H9 (cell line): ENCODE measurements at regions not wholly inside any gene's neighbourhood (a gene's known extent, or its start where the extent isn't known, plus 50 kb on each side); places are given as distances from the start of the nearest gene placed in this dataset.

Source experiments
- DNase-seq: peaks from one replicate; pipeline ENCODE4 v3.0.0-alpha.2; 2017
- H2AFZ ChIP-seq: one replicate; pipeline ENCODE4 v1.6.1; 2013; ENCODE audit warnings: mild to moderate bottlenecking, low read length, control low read depth, moderate library complexity
- H2AK5ac ChIP-seq: 2 replicates; pipeline ENCODE4 v1.6.1; 2013; ENCODE audit warnings: low read length, control low read depth, mixed read lengths; ENCODE audit not compliant: insufficient read length
- H2BK120ac ChIP-seq: one replicate; pipeline ENCODE4 v1.6.1; 2013; ENCODE audit warnings: low read depth, mild to moderate bottlenecking, low read length, control low read depth, inconsistent platforms; ENCODE audit not compliant: poor library complexity, severe bottlenecking
- H2BK12ac ChIP-seq: 2 replicates; pipeline ENCODE4 v1.6.1; 2013; ENCODE audit warnings: low read length, control low read depth, mixed read lengths, low read depth; ENCODE audit not compliant: insufficient read length
- H2BK15ac ChIP-seq: 2 replicates; pipeline ENCODE4 v1.6.1; 2013; ENCODE audit warnings: low read depth, low read length, control low read depth
- H2BK20ac ChIP-seq: one replicate; pipeline ENCODE4 v1.6.1; 2013; ENCODE audit warnings: low read depth, mild to moderate bottlenecking, low read length, control low read depth, inconsistent platforms; ENCODE audit not compliant: poor library complexity, severe bottlenecking
- H2BK5ac ChIP-seq: 2 replicates; pipeline ENCODE4 v1.6.1; 2013; ENCODE audit warnings: low read length, control low read depth, mixed read lengths; ENCODE audit not compliant: insufficient read length
- H3K14ac ChIP-seq: 2 replicates; pipeline ENCODE4 v1.6.1; 2013; ENCODE audit warnings: low read length, control low read depth; ENCODE audit not compliant: insufficient read depth
- H3K18ac ChIP-seq: 2 replicates; pipeline ENCODE4 v1.6.1; 2013; ENCODE audit warnings: low read depth, mild to moderate bottlenecking, mixed read lengths, low read length, control low read depth; ENCODE audit not compliant: insufficient read length
- H3K23ac ChIP-seq: 2 replicates; pipeline ENCODE4 v1.6.1; 2013; ENCODE audit warnings: low read length, control low read depth, mixed read lengths, low read depth; ENCODE audit not compliant: insufficient read length
- H3K23me2 ChIP-seq: 2 replicates; pipeline ENCODE4 v1.6.1; 2013; ENCODE audit warnings: low read depth, mild to moderate bottlenecking, mixed read lengths, low read length, control low read depth; ENCODE audit not compliant: insufficient read length, poor library complexity, severe bottlenecking
- H3K27ac ChIP-seq: 2 replicates; pipeline ENCODE4 v1.5.1; 2013; ENCODE audit warnings: low read length, control low read depth, mixed read lengths, low read depth; ENCODE audit not compliant: insufficient read length
- H3K27me3 ChIP-seq: 2 replicates; pipeline ENCODE4 v1.6.1; 2013; ENCODE audit warnings: low read length, control low read depth, inconsistent platforms; ENCODE audit not compliant: insufficient read depth
- H3K4ac ChIP-seq: 2 replicates; pipeline ENCODE4 v1.6.1; 2013; ENCODE audit warnings: low read depth, mild to moderate bottlenecking, control low read depth, inconsistent platforms, low read length, moderate library complexity
- H3K4me1 ChIP-seq: 2 replicates; pipeline ENCODE4 v1.6.1; 2013; ENCODE audit warnings: low read length, control low read depth, inconsistent platforms; ENCODE audit not compliant: insufficient read depth
- H3K4me2 ChIP-seq: 2 replicates; pipeline ENCODE4 v1.6.1; 2013; ENCODE audit warnings: low read length, control low read depth, mixed read lengths; ENCODE audit not compliant: insufficient read length, insufficient read depth
- H3K56ac ChIP-seq: 2 replicates; pipeline ENCODE4 v1.6.1; 2013; ENCODE audit warnings: low read depth, mild to moderate bottlenecking, mixed read lengths, low read length, control low read depth; ENCODE audit not compliant: insufficient read length
- H3K79me1 ChIP-seq: 2 replicates; pipeline ENCODE4 v1.6.1; 2013; ENCODE audit warnings: low read depth, mild to moderate bottlenecking, moderate library complexity, low read length, control low read depth, inconsistent platforms; ENCODE audit not compliant: insufficient read depth, poor library complexity, severe bottlenecking
- H3K79me2 ChIP-seq: 2 replicates; pipeline ENCODE4 v1.6.1; 2013; ENCODE audit warnings: low read length, control low read depth, inconsistent platforms; ENCODE audit not compliant: insufficient read depth
- H3K9ac ChIP-seq: 2 replicates; pipeline ENCODE4 v1.6.1; 2013; ENCODE audit warnings: low read length, control low read depth, mixed read lengths; ENCODE audit not compliant: insufficient read length; ENCODE audit errors: extremely low read depth
- H3K9me3 ChIP-seq: one replicate; pipeline ENCODE4 v1.6.1; 2013; ENCODE audit warnings: low read depth, low read length, inconsistent platforms; ENCODE audit not compliant: control insufficient read depth
- H3T11ph ChIP-seq: one replicate; pipeline ENCODE4 v1.6.1; 2013; ENCODE audit warnings: mild to moderate bottlenecking, low read length, control low read depth, inconsistent platforms
- H4K20me1 ChIP-seq: one replicate; pipeline ENCODE4 v1.6.1; 2013; ENCODE audit not compliant: control insufficient read depth, insufficient read length, insufficient read depth
- H4K5ac ChIP-seq: 2 replicates; pipeline ENCODE4 v1.6.1; 2013; ENCODE audit warnings: low read depth, mild to moderate bottlenecking, mixed read lengths, low read length, control low read depth; ENCODE audit not compliant: insufficient read length
- H4K8ac ChIP-seq: replicated peaks from 2 replicates; pipeline ENCODE4 v1.6.1; 2013; ENCODE audit warnings: low read length, control low read depth, mixed read lengths, low read depth; ENCODE audit not compliant: insufficient read length
- H4K91ac ChIP-seq: 2 replicates; pipeline ENCODE4 v1.6.1; 2013; ENCODE audit warnings: low read depth, mild to moderate bottlenecking, moderate library complexity, mixed read lengths, low read length, control low read depth; ENCODE audit not compliant: insufficient read length
- H3K27ac Mint-ChIP-seq, 3 experiments: 2 replicates in 2 of 3; 3 replicates in 1 of 3; pipeline ENCODE4 v1.8.0; 2020 to 2021; ENCODE audit warnings: mixed read lengths in 3 of 3, mild to moderate bottlenecking in 1 of 3, moderate library complexity in 1 of 3
- H3K27me3 Mint-ChIP-seq: 2 replicates; pipeline ENCODE4 v1.8.0; 2021; ENCODE audit warnings: low read depth, mild to moderate bottlenecking, moderate library complexity, mixed read lengths
- H3K36me3 Mint-ChIP-seq, 3 experiments: 2 replicates in 2 of 3; 3 replicates in 1 of 3; pipeline ENCODE4 v1.8.0; 2020 to 2021; ENCODE audit warnings: low read depth in 3 of 3, mixed read lengths in 3 of 3; ENCODE audit not compliant: insufficient read depth in 1 of 3
- H3K4me1 Mint-ChIP-seq, 2 experiments: 2 replicates each; pipeline ENCODE4 v1.8.0; 2020; ENCODE audit warnings: mixed read lengths in 2 of 2
- H3K4me3 Mint-ChIP-seq, 2 experiments: 2 replicates in 1 of 2; 3 replicates in 1 of 2; pipeline ENCODE4 v1.8.0; 2020 to 2021; ENCODE audit warnings: mild to moderate bottlenecking in 2 of 2, mixed read lengths in 2 of 2, moderate library complexity in 1 of 2
- H3K9me3 Mint-ChIP-seq, 2 experiments: 2 replicates in 1 of 2; 3 replicates in 1 of 2; pipeline ENCODE4 v1.8.0; 2020; ENCODE audit warnings: mild to moderate bottlenecking in 2 of 2, mixed read lengths in 2 of 2, moderate library complexity in 1 of 2
- WGBS: extraction: QIAGEN DNeasy Blood & Tissue Kit; methylation state at CpG from one replicate; pipeline ENCODE4 v1.1.7; 2013; ENCODE audit warnings: missing lambda C conversion rate, low lambda C conversion rate, mixed read lengths; ENCODE audit not compliant: insufficient read length; ENCODE audit errors: extremely low coverage; 5-methylcytosine and 5-hydroxymethylcytosine counted together
- TF ChIP-seq, protein P1 (sequence below): fragments of 200-600 bp; sonication (generic); conservative IDR thresholded peaks from 3 replicates; pipeline ENCODE4 v1.8.0; 2021; ENCODE audit warnings: antibody characterized with exemption, mild to moderate bottlenecking

DNA sequence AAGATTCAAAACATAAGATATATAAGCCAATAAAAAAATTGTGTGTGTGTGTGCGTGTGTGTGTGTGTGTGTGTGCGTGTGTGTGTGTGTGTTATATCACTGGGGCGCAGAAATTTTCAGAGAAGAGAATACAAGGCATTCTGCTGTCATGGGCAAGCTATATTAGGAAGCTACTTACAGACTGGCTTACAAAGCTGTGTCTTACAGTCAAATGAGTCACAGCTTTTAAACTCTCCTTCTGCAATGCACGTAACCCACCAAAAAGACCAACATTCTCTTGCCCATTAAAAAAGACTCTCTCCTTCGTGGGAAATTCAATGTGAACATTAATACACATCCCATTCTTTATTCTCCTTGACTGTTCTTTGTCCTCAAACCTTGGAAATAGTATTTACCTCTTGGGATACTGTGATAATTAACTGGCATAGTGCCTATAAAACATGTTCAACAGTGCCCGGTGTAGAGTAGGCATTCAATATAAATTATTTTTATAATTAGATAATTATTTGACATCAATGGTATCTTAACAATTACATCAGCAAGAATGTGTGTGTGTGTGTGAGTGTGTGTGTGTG is 860.4 kb upstream of the SOX9 start:
- no peaks in the 10 kb centered on the region for H3K4me1 ChIP-seq
- no peak overlapping the region for H3K18ac ChIP-seq
- H4K5ac ChIP-seq, result no peak overlapping the region
- H3T11ph ChIP-seq, result no peak overlapping the region
- no peak for DNase-seq
- no peak overlapping the region for H3K27ac Mint-ChIP-seq
- no peaks in the 10 kb centered on the region for H4K20me1 ChIP-seq
- TF ChIP-seq, protein P1, sequence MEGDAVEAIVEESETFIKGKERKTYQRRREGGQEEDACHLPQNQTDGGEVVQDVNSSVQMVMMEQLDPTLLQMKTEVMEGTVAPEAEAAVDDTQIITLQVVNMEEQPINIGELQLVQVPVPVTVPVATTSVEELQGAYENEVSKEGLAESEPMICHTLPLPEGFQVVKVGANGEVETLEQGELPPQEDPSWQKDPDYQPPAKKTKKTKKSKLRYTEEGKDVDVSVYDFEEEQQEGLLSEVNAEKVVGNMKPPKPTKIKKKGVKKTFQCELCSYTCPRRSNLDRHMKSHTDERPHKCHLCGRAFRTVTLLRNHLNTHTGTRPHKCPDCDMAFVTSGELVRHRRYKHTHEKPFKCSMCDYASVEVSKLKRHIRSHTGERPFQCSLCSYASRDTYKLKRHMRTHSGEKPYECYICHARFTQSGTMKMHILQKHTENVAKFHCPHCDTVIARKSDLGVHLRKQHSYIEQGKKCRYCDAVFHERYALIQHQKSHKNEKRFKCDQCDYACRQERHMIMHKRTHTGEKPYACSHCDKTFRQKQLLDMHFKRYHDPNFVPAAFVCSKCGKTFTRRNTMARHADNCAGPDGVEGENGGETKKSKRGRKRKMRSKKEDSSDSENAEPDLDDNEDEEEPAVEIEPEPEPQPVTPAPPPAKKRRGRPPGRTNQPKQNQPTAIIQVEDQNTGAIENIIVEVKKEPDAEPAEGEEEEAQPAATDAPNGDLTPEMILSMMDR, result no peak
- no peak overlapping the region for H2BK15ac ChIP-seq
- H2BK20ac ChIP-seq, result no peak overlapping the region
- H3K23ac ChIP-seq, result no peak overlapping the region
- WGBS, result no CpG with 5 or more reads among the region's 6 CpGs
- no peak overlapping the region for H2BK120ac ChIP-seq
- no peaks in the 10 kb centered on the region for H3K27me3 Mint-ChIP-seq
- H3K4me3 Mint-ChIP-seq, result no peak overlapping the region
- no peak overlapping the region for H2AFZ ChIP-seq
- no peak overlapping the region for H2BK12ac ChIP-seq
- no peaks in the 10 kb centered on the region for H3K23me2 ChIP-seq
- H2BK5ac ChIP-seq, result no peak overlapping the region
- no peaks in the 10 kb centered on the region for H3K9me3 ChIP-seq
- H3K9ac ChIP-seq, result no peak overlapping the region
- H3K79me1 ChIP-seq, result no peaks in the 10 kb centered on the region
- H2AK5ac ChIP-seq, result no peak overlapping the region
- no peak overlapping the region for H4K91ac ChIP-seq
- no peak overlapping the region for H4K8ac ChIP-seq
- no peaks in the 10 kb centered on the region; a peak in 1 of 4 replicates for H3K4me1 Mint-ChIP-seq
- H3K36me3 Mint-ChIP-seq, result no peaks in the 10 kb centered on the region
- no peaks in the 10 kb centered on the region for H3K27me3 ChIP-seq
- no peak overlapping the region for H3K4me2 ChIP-seq
- H3K9me3 Mint-ChIP-seq, result peaks cover 0 to 5% of the 10 kb centered on the region in 2 experiments; a peak in 2 of 5 replicates
- no peak overlapping the region for H3K14ac ChIP-seq
- H3K56ac ChIP-seq, result no peak overlapping the region
- no peak overlapping the region for H3K4ac ChIP-seq
- no peak overlapping the region for H3K27ac ChIP-seq
- H3K79me2 ChIP-seq, result no peaks in the 10 kb centered on the region
